ENCODE measurements at regions not wholly inside any gene's neighbourhood (a gene's known extent, or its start where the extent isn't known, plus 50 kb on each side); places are given as distances from the start of the nearest gene placed in this dataset.

- DNase-seq, result no peak
Observed at GRCh38 chr2:176388861-176389260, 119.6 kb downstream of the MTX2 start.

- no peak for DNase-seq
Observed at GRCh38 chr2:176390276-176391147, 121.3 kb downstream of the MTX2 start.

- no peak for DNase-seq
Observed at GRCh38 chr2:176391148-176391419, 121.8 kb downstream of the MTX2 start.

- no peak for DNase-seq
Observed at GRCh38 chr2:176392249-176392648, 123.0 kb downstream of the MTX2 start.

GRCh38 chr2:176392744-176393414 is 123.6 kb downstream of the MTX2 start:
- DNase-seq, result no peak

- no peak for DNase-seq
Observed at GRCh38 chr2:176395273-176395854, 126.1 kb downstream of the MTX2 start.

- DNase-seq, result no peak
Observed at GRCh38 chr2:176398243-176399073, 129.2 kb downstream of the MTX2 start.

- DNase-seq, result no peak
Observed at GRCh38 chr2:176399074-176399598, 129.9 kb downstream of the MTX2 start.

- DNase-seq, result no peak
Observed at GRCh38 chr2:176405477-176405876, 136.2 kb downstream of the MTX2 start.

- DNase-seq, result no peak
Observed at GRCh38 chr2:176407706-176408105, 138.5 kb downstream of the MTX2 start.

GRCh38 chr2:176409671-176410070 is 140.4 kb downstream of the MTX2 start:
- DNase-seq, result no peak

- DNase-seq, result no peak
Observed at GRCh38 chr2:176412136-176412535, 142.9 kb downstream of the MTX2 start.

GRCh38 chr2:176413786-176414185 is 144.5 kb downstream of the MTX2 start:
- no peak for DNase-seq

- DNase-seq, result no peak
Observed at GRCh38 chr2:176414641-176415040, 145.4 kb downstream of the MTX2 start.

- no peak for DNase-seq
Observed at GRCh38 chr2:176415174-176415895, 146.1 kb downstream of the MTX2 start.

- DNase-seq, result no peak
Observed at GRCh38 chr2:176415937-176416499, 146.8 kb downstream of the MTX2 start.

GRCh38 chr2:176418768-176419167 is 149.5 kb downstream of the MTX2 start:
- no peak for DNase-seq

GRCh38 chr2:176419591-176420071 is 150.4 kb downstream of the MTX2 start:
- DNase-seq, result no peak

- DNase-seq, result no peak
Observed at GRCh38 chr2:176421297-176422050, 152.2 kb downstream of the MTX2 start.

- DNase-seq, result no peak
Observed at GRCh38 chr2:176423819-176424218, 154.6 kb downstream of the MTX2 start.

- DNase-seq, result no peak
Observed at GRCh38 chr2:176424746-176425145, 155.5 kb downstream of the MTX2 start.
